ENCODE measurements at regions not wholly inside any gene's neighbourhood (a gene's known extent, or its start where the extent isn't known, plus 50 kb on each side); places are given as distances from the start of the nearest gene placed in this dataset.

DNA sequence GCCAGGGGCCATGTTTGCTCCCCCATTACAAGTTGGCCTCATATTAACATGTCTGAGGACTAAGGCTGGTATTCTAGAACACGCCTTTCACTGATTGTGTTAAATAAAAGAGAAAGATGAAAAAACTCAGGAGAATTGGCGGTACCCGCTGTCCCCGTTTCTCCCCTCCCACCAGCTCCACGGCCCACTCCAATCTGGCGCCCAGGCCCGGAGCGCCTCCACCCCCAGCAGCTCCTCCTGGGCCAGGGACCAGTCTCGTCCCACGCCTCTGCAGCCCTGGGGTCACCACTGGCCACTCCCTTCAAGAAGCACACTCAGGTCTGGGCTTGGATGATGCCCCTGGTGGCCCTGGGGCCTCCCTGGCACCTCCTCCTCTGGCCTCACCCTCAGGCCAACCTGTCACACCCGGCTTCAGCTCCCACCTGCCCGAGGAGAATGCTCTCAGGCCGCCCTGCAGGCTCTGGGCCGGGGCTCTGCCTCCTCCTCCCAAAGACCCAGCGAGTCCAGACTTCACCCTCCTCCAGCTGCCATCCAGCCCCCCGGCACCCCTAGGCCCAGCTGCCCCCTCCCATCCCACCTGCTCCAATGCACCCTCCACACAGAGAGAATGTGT lies 133.0 kb upstream of the PPP1R26 start:
- TF ChIP-seq POLR2AphosphoS5 (IDR thresholded peaks at IDR 0.05; ENCODE audit: low read depth, low read length) (no peak), REST (IDR thresholded peaks at IDR 0.05; ENCODE audit: insufficient read depth in 1 of 2, low read depth in 2 of 2, low read length in 1 of 2) (no peak), TCF7L2 (IDR thresholded peaks at IDR 0.05; ENCODE audit: low read depth, low read length) (no peak)
- TF ChIP-seq, protein P1, sequence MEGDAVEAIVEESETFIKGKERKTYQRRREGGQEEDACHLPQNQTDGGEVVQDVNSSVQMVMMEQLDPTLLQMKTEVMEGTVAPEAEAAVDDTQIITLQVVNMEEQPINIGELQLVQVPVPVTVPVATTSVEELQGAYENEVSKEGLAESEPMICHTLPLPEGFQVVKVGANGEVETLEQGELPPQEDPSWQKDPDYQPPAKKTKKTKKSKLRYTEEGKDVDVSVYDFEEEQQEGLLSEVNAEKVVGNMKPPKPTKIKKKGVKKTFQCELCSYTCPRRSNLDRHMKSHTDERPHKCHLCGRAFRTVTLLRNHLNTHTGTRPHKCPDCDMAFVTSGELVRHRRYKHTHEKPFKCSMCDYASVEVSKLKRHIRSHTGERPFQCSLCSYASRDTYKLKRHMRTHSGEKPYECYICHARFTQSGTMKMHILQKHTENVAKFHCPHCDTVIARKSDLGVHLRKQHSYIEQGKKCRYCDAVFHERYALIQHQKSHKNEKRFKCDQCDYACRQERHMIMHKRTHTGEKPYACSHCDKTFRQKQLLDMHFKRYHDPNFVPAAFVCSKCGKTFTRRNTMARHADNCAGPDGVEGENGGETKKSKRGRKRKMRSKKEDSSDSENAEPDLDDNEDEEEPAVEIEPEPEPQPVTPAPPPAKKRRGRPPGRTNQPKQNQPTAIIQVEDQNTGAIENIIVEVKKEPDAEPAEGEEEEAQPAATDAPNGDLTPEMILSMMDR (IDR thresholded peaks at IDR 0.05) = no peak
